NB4 (cell line): ENCODE measurements at regions not wholly inside any gene's neighbourhood (a gene's known extent, or its start where the extent isn't known, plus 50 kb on each side); places are given as distances from the start of the nearest gene placed in this dataset.

Source experiments
- DNase-seq: peaks from one replicate; pipeline ENCODE4 v3.0.0; 2010; ENCODE audit warnings: low read depth
- H3K4me3 ChIP-seq: one replicate; pipeline ENCODE4 v1.5.1; 2011; ENCODE audit warnings: mild to moderate bottlenecking, low read depth, low read length, moderate library complexity
- MYC ChIP-seq: IDR thresholded peaks from 2 replicates; pipeline ENCODE4 v1.6.1; 2011; ENCODE audit warnings: low read depth, low read length
- POLR2A ChIP-seq: IDR thresholded peaks from 2 replicates; pipeline ENCODE4 v1.6.1; 2011; ENCODE audit warnings: mild to moderate bottlenecking; ENCODE audit not compliant: insufficient read length; ENCODE audit errors: extremely low read depth
- TF ChIP-seq, protein P1 (sequence below): IDR thresholded peaks from one replicate; pipeline ENCODE4 v1.5.1; 2012; ENCODE audit warnings: low read depth, low read length
- TF ChIP-seq, protein P2 (sequence below): IDR thresholded peaks from 2 replicates; pipeline ENCODE4 v1.6.1; 2011; ENCODE audit warnings: low read depth, low read length

DNA sequence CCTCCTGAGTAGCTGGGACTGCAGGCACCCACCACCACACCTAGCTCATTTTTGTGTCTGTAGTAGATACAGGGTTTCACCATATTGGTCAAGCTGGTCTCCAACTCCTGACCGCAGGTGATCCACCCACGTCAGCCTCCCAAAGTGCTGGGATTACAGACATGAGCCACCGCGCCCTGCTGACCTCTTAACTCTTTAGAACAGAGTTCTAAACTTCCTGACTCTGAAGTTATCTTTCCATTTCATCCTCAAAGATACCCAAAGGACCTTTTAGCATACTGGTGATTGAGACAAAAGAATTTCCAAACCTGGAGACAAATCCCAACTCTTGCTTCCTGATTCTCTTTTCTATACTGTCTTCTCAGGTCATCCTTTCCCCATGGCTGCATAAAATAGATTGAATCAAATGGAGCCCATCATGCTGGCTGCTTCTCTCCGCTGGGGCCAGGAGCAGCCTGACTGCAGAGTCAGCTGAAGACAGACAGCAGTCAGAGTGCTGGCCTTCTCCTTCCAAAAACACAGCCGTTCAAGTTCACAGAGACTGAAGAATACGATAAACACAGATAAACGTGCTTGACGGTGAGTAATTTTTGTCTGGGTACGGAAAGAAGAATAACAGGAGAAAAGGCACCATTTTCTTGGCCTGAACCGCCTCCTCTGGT is 76.5 kb upstream of the ATF7IP2 start:
- TF ChIP-seq, protein P1, sequence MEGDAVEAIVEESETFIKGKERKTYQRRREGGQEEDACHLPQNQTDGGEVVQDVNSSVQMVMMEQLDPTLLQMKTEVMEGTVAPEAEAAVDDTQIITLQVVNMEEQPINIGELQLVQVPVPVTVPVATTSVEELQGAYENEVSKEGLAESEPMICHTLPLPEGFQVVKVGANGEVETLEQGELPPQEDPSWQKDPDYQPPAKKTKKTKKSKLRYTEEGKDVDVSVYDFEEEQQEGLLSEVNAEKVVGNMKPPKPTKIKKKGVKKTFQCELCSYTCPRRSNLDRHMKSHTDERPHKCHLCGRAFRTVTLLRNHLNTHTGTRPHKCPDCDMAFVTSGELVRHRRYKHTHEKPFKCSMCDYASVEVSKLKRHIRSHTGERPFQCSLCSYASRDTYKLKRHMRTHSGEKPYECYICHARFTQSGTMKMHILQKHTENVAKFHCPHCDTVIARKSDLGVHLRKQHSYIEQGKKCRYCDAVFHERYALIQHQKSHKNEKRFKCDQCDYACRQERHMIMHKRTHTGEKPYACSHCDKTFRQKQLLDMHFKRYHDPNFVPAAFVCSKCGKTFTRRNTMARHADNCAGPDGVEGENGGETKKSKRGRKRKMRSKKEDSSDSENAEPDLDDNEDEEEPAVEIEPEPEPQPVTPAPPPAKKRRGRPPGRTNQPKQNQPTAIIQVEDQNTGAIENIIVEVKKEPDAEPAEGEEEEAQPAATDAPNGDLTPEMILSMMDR = no peak
- no peak for TF ChIP-seq MYC
- TF ChIP-seq, protein P2, sequence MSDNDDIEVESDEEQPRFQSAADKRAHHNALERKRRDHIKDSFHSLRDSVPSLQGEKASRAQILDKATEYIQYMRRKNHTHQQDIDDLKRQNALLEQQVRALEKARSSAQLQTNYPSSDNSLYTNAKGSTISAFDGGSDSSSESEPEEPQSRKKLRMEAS = no peak
- TF ChIP-seq POLR2A = no peak
- H3K4me3 ChIP-seq = no peak overlapping the region
- no peak for DNase-seq

DNA sequence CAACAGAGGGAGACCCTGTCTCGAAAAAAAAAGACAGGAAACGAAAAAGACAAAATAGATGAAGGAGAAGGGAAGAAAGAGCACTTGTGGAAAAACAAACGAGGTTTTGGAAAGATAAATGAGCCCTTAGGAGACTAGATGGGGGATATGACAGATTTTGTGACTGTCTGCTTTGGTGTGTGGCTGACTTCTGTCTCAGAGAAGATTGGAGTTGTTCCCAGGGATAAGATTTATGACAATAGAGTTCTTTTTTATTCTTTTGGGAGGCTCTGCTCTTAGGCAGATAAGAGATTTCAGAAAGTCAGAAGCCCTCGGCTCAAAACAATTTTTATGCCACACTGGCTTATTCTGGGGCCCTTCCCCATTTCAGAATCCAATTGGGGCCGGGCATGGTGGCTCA is 73.9 kb upstream of the ATF7IP2 start:
- H3K4me3 ChIP-seq = no peak overlapping the region
- no peak for DNase-seq
- TF ChIP-seq, protein P1 = no peak
- TF ChIP-seq, protein P2 = no peak
- no peak for TF ChIP-seq POLR2A
- no peak for TF ChIP-seq MYC

DNA sequence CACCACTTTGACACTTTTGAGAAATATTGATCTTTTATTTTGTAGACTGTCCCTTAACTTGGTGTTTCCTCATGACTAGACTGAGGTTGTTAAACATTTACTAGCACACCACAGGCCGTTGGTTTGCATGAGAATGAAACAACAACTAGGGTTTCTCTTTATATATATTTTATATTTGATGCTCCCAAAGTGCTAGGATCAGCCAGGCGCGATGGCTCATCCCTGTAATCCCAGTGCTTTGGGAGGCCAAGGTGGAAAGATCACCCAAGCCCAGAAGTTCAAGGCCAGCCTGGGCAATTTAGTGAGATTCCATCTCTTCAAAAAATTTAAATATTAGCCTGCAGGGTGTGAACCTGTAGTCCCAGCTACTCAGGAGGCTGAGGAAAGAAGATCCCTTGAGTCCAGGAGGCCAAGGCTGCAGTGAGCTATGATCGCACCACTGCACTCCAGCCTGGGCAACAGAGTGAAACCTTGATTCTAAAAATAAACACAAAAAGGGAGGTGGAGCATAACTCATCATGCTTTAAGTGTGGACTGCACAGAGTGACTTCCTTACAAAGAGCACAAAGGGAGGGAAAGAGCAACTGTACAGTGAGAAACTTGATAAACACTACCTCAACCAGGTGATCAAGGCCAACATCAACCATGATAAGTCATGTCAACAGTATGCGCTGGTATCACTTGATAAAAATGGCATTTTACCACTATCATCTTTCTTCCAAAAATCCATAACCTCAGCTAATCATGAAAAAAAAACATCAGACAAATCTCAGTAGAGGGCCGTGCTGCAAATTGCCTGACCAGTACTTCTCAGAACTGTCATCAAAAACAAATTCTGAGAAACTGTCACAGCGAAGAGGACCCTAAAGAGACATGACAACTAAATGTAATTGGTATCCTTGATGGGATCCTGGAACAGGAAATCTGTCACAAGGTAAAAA is 72.8 kb upstream of the ATF7IP2 start:
- no peak for DNase-seq
- no peak overlapping the region for H3K4me3 ChIP-seq
- TF ChIP-seq, protein P1 = no peak
- TF ChIP-seq POLR2A (no peak), MYC (no peak)
- TF ChIP-seq, protein P2 = no peak

DNA sequence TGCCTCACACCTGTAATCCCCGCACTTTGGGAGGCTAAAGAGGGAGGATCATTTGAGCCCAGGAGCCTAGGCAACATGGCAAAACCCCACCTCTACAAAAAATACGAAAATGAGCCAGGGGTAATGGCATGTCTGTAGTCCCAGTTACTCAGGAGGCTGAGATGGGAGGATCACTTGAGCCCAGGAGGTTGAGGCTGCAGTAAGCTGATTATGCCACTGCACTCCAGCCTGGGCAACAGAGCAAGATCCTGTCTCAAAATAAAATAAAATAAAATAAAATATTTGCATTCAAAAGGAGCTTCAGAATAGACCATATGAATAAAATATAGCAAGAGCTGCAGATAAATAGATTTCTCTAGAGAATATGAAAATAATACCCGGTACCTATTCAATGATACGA is 71.5 kb upstream of the ATF7IP2 start:
- H3K4me3 ChIP-seq = no peak overlapping the region
- TF ChIP-seq, protein P1 = no peak
- TF ChIP-seq POLR2A (no peak), MYC (no peak)
- TF ChIP-seq, protein P2 = no peak

GRCh38 chr16:10314811-10315210 is 71.0 kb upstream of the ATF7IP2 start:
- no peak overlapping the region for H3K4me3 ChIP-seq
- peak; percentile 35 for DNase-seq
- TF ChIP-seq POLR2A (no peak), MYC (no peak)
- TF ChIP-seq, protein P1 = no peak
- TF ChIP-seq, protein P2 = no peak

More for the DNA sequence above, 71.5 kb upstream of the ATF7IP2 start:
- DNase-seq = no peak
